ENCODE measurements at regions not wholly inside any gene's neighbourhood (a gene's known extent, or its start where the extent isn't known, plus 50 kb on each side); places are given as distances from the start of the nearest gene placed in this dataset.

DNA sequence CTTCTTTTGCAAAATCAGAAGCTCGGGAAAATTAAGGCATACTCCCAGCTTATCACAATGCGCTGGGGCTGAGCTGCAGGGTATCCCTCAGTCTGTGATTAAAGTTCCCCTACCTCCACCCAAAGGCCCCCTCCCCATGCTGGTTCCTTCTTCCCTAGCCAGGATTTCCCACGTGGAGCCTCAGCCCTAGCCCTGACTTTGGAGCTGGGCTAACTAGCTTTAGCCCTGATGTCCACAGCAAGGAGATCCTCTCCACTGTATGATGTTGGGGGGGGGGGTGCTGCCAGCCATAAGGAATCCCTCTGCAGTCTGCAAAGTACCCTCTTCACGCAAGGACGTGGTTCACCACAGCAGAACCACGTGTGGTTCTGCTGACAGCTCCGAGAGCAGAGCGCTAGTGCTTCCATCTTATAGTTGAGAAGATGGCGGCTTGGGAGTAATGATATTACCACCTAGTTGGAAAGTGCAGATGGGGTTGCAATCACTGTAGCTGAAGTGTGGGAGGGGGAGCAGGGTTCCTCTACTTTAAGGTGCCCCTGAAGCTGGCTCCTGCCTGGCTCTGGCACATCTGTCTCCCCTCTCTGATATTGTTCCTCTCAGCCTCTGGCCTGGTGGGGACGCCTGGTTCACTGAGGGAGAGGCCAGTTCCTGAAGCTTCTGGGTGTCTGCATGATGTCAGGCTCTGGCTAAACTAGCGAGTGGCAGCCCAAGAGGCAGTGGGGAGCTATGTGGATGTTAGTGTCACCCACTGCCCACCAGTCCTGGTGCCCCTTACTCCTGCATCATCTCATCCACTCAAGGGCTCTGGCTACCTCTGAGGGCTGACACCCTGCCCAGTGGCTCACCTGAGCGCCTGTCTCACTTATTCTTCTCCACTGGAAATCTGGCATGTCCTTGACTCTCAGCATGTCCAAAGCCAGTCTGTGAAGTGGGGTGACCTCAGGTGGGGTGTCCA is 270.7 kb downstream of the RPS24 start:
- Mint-ChIP-seq H3K4me3 (no peak overlapping the region), H3K9me3 (no peaks in the 10 kb centered on the region), H3K27ac (peak overlapping the region; percentile 95), H3K4me1 (peaks cover 14% of the 10 kb centered on the region), H3K36me3 (no peaks in the 10 kb centered on the region)
- DNase-seq (ENCODE audit: low spot score in 2 of 2) (peak in 1 of 2 donors; percentile 50), ATAC-seq (no peak)

GRCh38 chr10:78305311-78305710 is 271.6 kb downstream of the RPS24 start:
- no peak overlapping the region for H3K27ac Mint-ChIP-seq
- ATAC-seq (no peak), DNase-seq (ENCODE audit: low spot score in 2 of 2) (peak in 1 of 2 donors; percentile 45)
- peaks cover 14% of the 10 kb centered on the region for H3K4me1 Mint-ChIP-seq
- no peaks in the 10 kb centered on the region for H3K9me3 Mint-ChIP-seq
- no peak overlapping the region for H3K4me3 Mint-ChIP-seq
- H3K36me3 Mint-ChIP-seq, result peaks cover 6% of the 10 kb centered on the region

GRCh38 chr10:78306358-78306757 is 272.7 kb downstream of the RPS24 start:
- Mint-ChIP-seq H3K36me3 (peaks cover 6% of the 10 kb centered on the region), H3K4me3 (no peak overlapping the region), H3K4me1 (peaks cover 14% of the 10 kb centered on the region), H3K9me3 (no peaks in the 10 kb centered on the region), H3K27ac (no peak overlapping the region)
- DNase-seq (ENCODE audit: low spot score in 2 of 2) (peak in 1 of 2 donors; percentile 38), ATAC-seq (no peak)

DNA sequence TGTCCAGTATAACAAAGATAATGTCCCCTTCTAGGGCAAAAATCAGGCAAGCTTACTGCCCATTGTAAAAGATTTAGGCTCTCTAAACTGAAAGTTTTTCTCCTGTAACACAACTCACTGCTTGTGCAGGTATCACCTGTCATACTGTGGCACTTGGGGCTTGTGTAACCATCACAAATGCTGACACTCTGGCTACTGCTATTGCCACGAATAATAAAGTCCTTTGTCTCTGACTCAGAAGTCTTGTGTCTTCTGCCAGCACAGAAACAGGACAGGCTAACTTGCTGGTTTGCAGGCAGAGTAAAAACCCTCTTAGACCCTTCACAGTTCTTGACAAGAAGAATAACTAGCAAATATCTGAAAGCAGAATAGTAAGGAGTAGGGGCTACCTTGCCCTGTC is 273.9 kb downstream of the RPS24 start:
- no peaks in the 10 kb centered on the region for H3K9me3 Mint-ChIP-seq

DNA sequence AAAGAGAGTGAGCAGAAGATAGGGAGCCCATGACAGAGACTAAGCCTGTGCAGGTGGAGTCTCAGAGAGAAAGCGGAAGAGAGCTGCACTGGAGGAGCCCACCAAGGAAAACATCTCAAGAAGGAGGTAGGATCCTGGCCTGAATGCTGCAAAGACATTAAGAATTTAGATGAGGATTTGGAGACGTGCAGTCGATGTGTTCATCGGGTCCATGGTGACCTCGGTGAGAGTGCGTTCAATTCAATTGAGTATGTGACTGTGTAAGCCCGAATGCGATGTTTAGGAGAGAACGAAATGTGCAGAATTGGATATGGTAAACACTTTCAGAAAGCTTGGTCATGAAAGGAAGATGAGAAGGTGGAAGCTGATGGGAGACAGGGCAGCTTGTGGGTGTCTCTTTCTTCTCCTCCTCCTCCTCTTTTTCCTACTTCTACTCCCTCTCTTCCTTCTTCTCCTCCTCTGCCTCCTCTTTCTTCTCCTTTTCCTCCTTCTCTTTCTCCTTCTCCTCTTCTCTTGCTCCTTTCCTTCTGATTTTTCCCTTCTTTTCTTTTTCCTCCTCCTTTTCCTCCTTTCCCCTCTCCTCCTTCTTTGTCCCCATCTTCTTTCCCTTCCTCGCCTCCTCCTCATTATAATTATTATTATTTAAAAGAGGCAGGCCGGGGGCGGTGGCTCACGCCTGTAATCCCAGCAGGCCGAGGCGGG is 276.0 kb downstream of the RPS24 start:
- Mint-ChIP-seq H3K4me3 (no peak overlapping the region), H3K27ac (no peak overlapping the region), H3K36me3 (peaks cover 6% of the 10 kb centered on the region), H3K9me3 (no peaks in the 10 kb centered on the region), H3K4me1 (peaks cover 5% of the 10 kb centered on the region)
- DNase-seq (ENCODE audit: low spot score in 2 of 2) (no peak), ATAC-seq (no peak)

More for the DNA sequence above, 273.9 kb downstream of the RPS24 start:
- Mint-ChIP-seq H3K4me3 (no peak overlapping the region), H3K4me1 (peaks cover 9% of the 10 kb centered on the region), H3K27ac (no peak overlapping the region), H3K36me3 (peaks cover 6% of the 10 kb centered on the region)
- ATAC-seq (no peak), DNase-seq (ENCODE audit: low spot score in 2 of 2) (no peak)

- Mint-ChIP-seq H3K4me3 (no peak overlapping the region), H3K9me3 (no peaks in the 10 kb centered on the region), H3K4me1 (peaks cover 5% of the 10 kb centered on the region), H3K36me3 (peaks cover 6% of the 10 kb centered on the region), H3K27ac (no peak overlapping the region)
- ATAC-seq (no peak), DNase-seq (ENCODE audit: low spot score in 2 of 2) (peak in 1 of 2 donors; percentile 28)
Observed at GRCh38 chr10:78310481-78311080, 276.9 kb downstream of the RPS24 start.

GRCh38 chr10:78312197-78313047 is 278.8 kb downstream of the RPS24 start:
- Mint-ChIP-seq H3K4me1 (no peaks in the 10 kb centered on the region), H3K4me3 (no peak overlapping the region), H3K9me3 (no peaks in the 10 kb centered on the region), H3K36me3 (peaks cover 6% of the 10 kb centered on the region), H3K27ac (peak overlapping the region; percentile 48)
- no peak for ATAC-seq
- peak in 1 of 2 donors; percentile 12 for DNase-seq (ENCODE audit: low spot score in 2 of 2)

GRCh38 chr10:78313048-78313381 is 279.4 kb downstream of the RPS24 start:
- no peaks in the 10 kb centered on the region for H3K9me3 Mint-ChIP-seq
- no peak overlapping the region for H3K4me3 Mint-ChIP-seq
- ATAC-seq (no peak), DNase-seq (ENCODE audit: low spot score in 2 of 2) (no peak)
- H3K27ac Mint-ChIP-seq, result no peak overlapping the region
- H3K36me3 Mint-ChIP-seq, result peaks cover 6% of the 10 kb centered on the region
- no peaks in the 10 kb centered on the region for H3K4me1 Mint-ChIP-seq

DNA sequence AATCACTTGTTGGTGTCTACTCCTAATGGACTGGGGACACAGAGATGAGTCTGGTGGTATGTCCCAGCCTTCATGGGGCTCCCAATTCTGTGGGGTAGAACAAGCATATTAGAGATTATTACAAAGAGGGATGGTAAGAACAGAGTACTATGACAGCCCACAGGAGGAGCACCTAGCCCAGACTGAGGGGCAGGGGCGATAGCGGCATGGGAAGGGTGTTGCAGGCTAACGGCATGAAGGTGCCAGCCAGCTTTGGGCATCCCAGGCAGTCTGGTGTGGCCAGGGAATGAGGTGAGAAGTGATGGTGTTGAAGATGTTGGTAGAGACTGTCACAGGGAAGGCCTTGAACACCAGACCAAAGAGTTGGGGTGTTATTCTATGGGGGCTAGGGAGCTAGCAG is 280.0 kb downstream of the RPS24 start:
- peaks cover 6% of the 10 kb centered on the region for H3K36me3 Mint-ChIP-seq
- no peak overlapping the region for H3K4me3 Mint-ChIP-seq
- no peaks in the 10 kb centered on the region for H3K9me3 Mint-ChIP-seq
- no peak overlapping the region for H3K27ac Mint-ChIP-seq
- DNase-seq (ENCODE audit: low spot score in 2 of 2) (peak in 1 of 2 donors; percentile 30), ATAC-seq (no peak)
- H3K4me1 Mint-ChIP-seq, result no peaks in the 10 kb centered on the region

DNA sequence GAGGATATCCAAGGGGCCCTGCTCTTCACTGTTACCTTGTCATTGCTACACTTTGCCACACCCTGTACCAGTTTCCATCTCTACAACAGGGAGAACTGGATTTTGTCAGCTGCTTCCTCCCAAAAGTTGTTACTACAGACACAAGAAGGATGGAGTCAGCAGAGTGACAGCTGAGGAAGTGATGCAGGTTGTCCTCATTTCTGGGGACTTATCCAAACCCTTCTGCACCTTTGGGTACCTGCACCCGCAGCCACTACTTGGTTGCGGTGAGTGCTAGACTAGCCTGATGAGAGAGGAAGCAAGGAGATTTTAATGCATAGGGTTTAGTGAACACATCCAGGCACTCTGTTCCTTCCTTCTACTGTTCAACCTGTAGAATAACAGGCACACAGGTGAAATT is 281.0 kb downstream of the RPS24 start:
- no peaks in the 10 kb centered on the region for H3K4me1 Mint-ChIP-seq
- peak in 1 of 2 donors; percentile 29 for DNase-seq (ENCODE audit: low spot score in 2 of 2)
- ATAC-seq, result no peak
- peaks cover 5% of the 10 kb centered on the region for H3K36me3 Mint-ChIP-seq
- no peak overlapping the region for H3K27ac Mint-ChIP-seq
- no peaks in the 10 kb centered on the region for H3K9me3 Mint-ChIP-seq
- H3K4me3 Mint-ChIP-seq, result no peak overlapping the region

GRCh38 chr10:78316451-78316931 is 282.8 kb downstream of the RPS24 start:
- H3K4me1 Mint-ChIP-seq, result peaks cover 10% of the 10 kb centered on the region
- no peak overlapping the region for H3K27ac Mint-ChIP-seq
- no peaks in the 10 kb centered on the region for H3K9me3 Mint-ChIP-seq
- no peaks in the 10 kb centered on the region for H3K36me3 Mint-ChIP-seq
- ATAC-seq (no peak), DNase-seq (ENCODE audit: low spot score in 2 of 2) (peak in 1 of 2 donors; percentile 13)
- no peak overlapping the region for H3K4me3 Mint-ChIP-seq

- no peaks in the 10 kb centered on the region for H3K9me3 Mint-ChIP-seq
- DNase-seq (ENCODE audit: low spot score in 2 of 2) (peak in 1 of 2 donors; percentile 25), ATAC-seq (peak; percentile 12)
- no peak overlapping the region for H3K4me3 Mint-ChIP-seq
- peaks cover 10% of the 10 kb centered on the region for H3K4me1 Mint-ChIP-seq
- no peak overlapping the region for H3K27ac Mint-ChIP-seq
- no peaks in the 10 kb centered on the region for H3K36me3 Mint-ChIP-seq
Observed at GRCh38 chr10:78318305-78318704, 284.6 kb downstream of the RPS24 start.

- ATAC-seq (no peak), DNase-seq (ENCODE audit: low spot score in 2 of 2) (peak in 1 of 2 donors; percentile 29)
- no peak overlapping the region for H3K4me3 Mint-ChIP-seq
- H3K4me1 Mint-ChIP-seq, result peaks cover 10% of the 10 kb centered on the region
- H3K36me3 Mint-ChIP-seq, result no peaks in the 10 kb centered on the region
- no peak overlapping the region for H3K27ac Mint-ChIP-seq
- H3K9me3 Mint-ChIP-seq, result no peaks in the 10 kb centered on the region
Observed at GRCh38 chr10:78319371-78319770, 285.7 kb downstream of the RPS24 start.

GRCh38 chr10:78319841-78320240 is 286.2 kb downstream of the RPS24 start:
- peaks cover 10% of the 10 kb centered on the region for H3K4me1 Mint-ChIP-seq
- no peaks in the 10 kb centered on the region for H3K9me3 Mint-ChIP-seq
- H3K36me3 Mint-ChIP-seq, result no peaks in the 10 kb centered on the region
- DNase-seq (ENCODE audit: low spot score in 2 of 2), result peak in 1 of 2 donors; percentile 8
- no peak overlapping the region for H3K4me3 Mint-ChIP-seq
- no peak for ATAC-seq
- H3K27ac Mint-ChIP-seq, result peak overlapping the region; percentile 41
